ENCODE measurements at regions not wholly inside any gene's neighbourhood (a gene's known extent, or its start where the extent isn't known, plus 50 kb on each side); places are given as distances from the start of the nearest gene placed in this dataset.

GRCh38 chr18:29226213-29226612, 1049.3 kb upstream of the CDH2 start:
- Histone ChIP-seq H4K8ac (ENCODE audit: low read depth, low read length) (no peak overlapping the region), H3K14ac (ENCODE audit: low read length) (no peak overlapping the region), H3K79me2 (ENCODE audit: control insufficient read depth, insufficient read depth, low read length, poor library complexity) (no peaks in the 10 kb centered on the region), H2BK120ac (ENCODE audit: insufficient read depth, low read length, poor library complexity) (no peak overlapping the region), H3K27ac (ENCODE audit: low read depth, low read length) (no peak overlapping the region), H4K12ac (ENCODE audit: low read depth, low read length) (no peak overlapping the region), H3K9ac (ENCODE audit: low read length) (no peak overlapping the region), H2BK12ac (ENCODE audit: low read length) (no peak overlapping the region), H3K27me3 (ENCODE audit: insufficient read depth, low read length) (no peaks in the 10 kb centered on the region), H3K23ac (ENCODE audit: low read length) (no peak overlapping the region), H3K4me3 (ENCODE audit: low read depth, low read length) (no peak overlapping the region), H3K18ac (ENCODE audit: low read length) (no peak overlapping the region), H3K4ac (ENCODE audit: low read depth, low read length) (no peak overlapping the region), H4K91ac (ENCODE audit: low read depth, low read length) (no peak overlapping the region), H3K79me1 (ENCODE audit: low read length) (no peaks in the 10 kb centered on the region), H2AK5ac (ENCODE audit: low read length) (no peak overlapping the region), H3K4me1 (ENCODE audit: control insufficient read depth in 1 of 2, insufficient read depth in 2 of 2, low read length in 2 of 2) (no peaks in the 10 kb centered on the region), H3K9me3 (ENCODE audit: insufficient read depth, low read depth, low read length) (no peaks in the 10 kb centered on the region), H3K4me2 (ENCODE audit: low read length) (no peak overlapping the region), H3K36me3 (ENCODE audit: control insufficient read depth in 1 of 2, insufficient read depth in 2 of 2, low read length in 2 of 2) (no peaks in the 10 kb centered on the region), H2AFZ (ENCODE audit: insufficient read depth, low read length, poor library complexity) (no peak overlapping the region), H2BK5ac (ENCODE audit: low read depth, low read length, poor library complexity) (no peak overlapping the region)
- DNase-seq: peak; percentile 55 to 56
- no CpG with 5 or more reads among the region's 1 CpG for WGBS (ENCODE audit: extremely low coverage, insufficient coverage, insufficient read length)

- Histone ChIP-seq H3K27me3 (ENCODE audit: insufficient read depth, low read length) (no peaks in the 10 kb centered on the region), H4K8ac (ENCODE audit: low read depth, low read length) (no peak overlapping the region), H3K14ac (ENCODE audit: low read length) (no peak overlapping the region), H2BK120ac (ENCODE audit: insufficient read depth, low read length, poor library complexity) (no peak overlapping the region), H3K4ac (ENCODE audit: low read depth, low read length) (no peak overlapping the region), H2BK5ac (ENCODE audit: low read depth, low read length, poor library complexity) (no peak overlapping the region), H3K18ac (ENCODE audit: low read length) (no peak overlapping the region), H3K4me2 (ENCODE audit: low read length) (no peak overlapping the region), H4K91ac (ENCODE audit: low read depth, low read length) (no peak overlapping the region), H3K79me1 (ENCODE audit: low read length) (no peaks in the 10 kb centered on the region), H2AFZ (ENCODE audit: insufficient read depth, low read length, poor library complexity) (no peak overlapping the region), H3K4me1 (ENCODE audit: control insufficient read depth in 1 of 2, insufficient read depth in 2 of 2, low read length in 2 of 2) (no peaks in the 10 kb centered on the region), H3K4me3 (ENCODE audit: low read depth, low read length) (no peak overlapping the region), H2BK12ac (ENCODE audit: low read length) (no peak overlapping the region), H3K9ac (ENCODE audit: low read length) (no peak overlapping the region), H2AK5ac (ENCODE audit: low read length) (no peak overlapping the region), H3K36me3 (ENCODE audit: control insufficient read depth in 1 of 2, insufficient read depth in 2 of 2, low read length in 2 of 2) (no peaks in the 10 kb centered on the region), H3K23ac (ENCODE audit: low read length) (no peak overlapping the region), H3K79me2 (ENCODE audit: control insufficient read depth, insufficient read depth, low read length, poor library complexity) (no peaks in the 10 kb centered on the region), H3K27ac (ENCODE audit: low read depth, low read length) (no peak overlapping the region), H3K9me3 (ENCODE audit: insufficient read depth, low read depth, low read length) (no peaks in the 10 kb centered on the region), H4K12ac (ENCODE audit: low read depth, low read length) (no peak overlapping the region)
- no peak for DNase-seq
Observed at GRCh38 chr18:29225351-29225750, 1048.4 kb upstream of the CDH2 start.

GRCh38 chr18:29218091-29218490, 1041.2 kb upstream of the CDH2 start:
- Histone ChIP-seq H2AK5ac (ENCODE audit: low read length) (no peak overlapping the region), H2AFZ (ENCODE audit: insufficient read depth, low read length, poor library complexity) (no peak overlapping the region), H4K91ac (ENCODE audit: low read depth, low read length) (no peak overlapping the region), H4K8ac (ENCODE audit: low read depth, low read length) (no peak overlapping the region), H3K18ac (ENCODE audit: low read length) (no peak overlapping the region), H2BK120ac (ENCODE audit: insufficient read depth, low read length, poor library complexity) (no peak overlapping the region), H3K9me3 (ENCODE audit: insufficient read depth, low read depth, low read length) (no peaks in the 10 kb centered on the region), H3K23ac (ENCODE audit: low read length) (no peak overlapping the region), H3K4me2 (ENCODE audit: low read length) (no peak overlapping the region), H3K14ac (ENCODE audit: low read length) (no peak overlapping the region), H2BK12ac (ENCODE audit: low read length) (no peak overlapping the region), H3K79me1 (ENCODE audit: low read length) (no peaks in the 10 kb centered on the region), H3K27ac (ENCODE audit: low read depth, low read length) (no peak overlapping the region), H3K4me3 (ENCODE audit: low read depth, low read length) (no peak overlapping the region), H4K12ac (ENCODE audit: low read depth, low read length) (no peak overlapping the region), H3K27me3 (ENCODE audit: insufficient read depth, low read length) (no peaks in the 10 kb centered on the region), H3K4me1 (ENCODE audit: control insufficient read depth in 1 of 2, insufficient read depth in 2 of 2, low read length in 2 of 2) (no peaks in the 10 kb centered on the region), H3K36me3 (ENCODE audit: control insufficient read depth in 1 of 2, insufficient read depth in 2 of 2, low read length in 2 of 2) (no peaks in the 10 kb centered on the region), H3K9ac (ENCODE audit: low read length) (no peak overlapping the region), H3K79me2 (ENCODE audit: control insufficient read depth, insufficient read depth, low read length, poor library complexity) (no peaks in the 10 kb centered on the region), H3K4ac (ENCODE audit: low read depth, low read length) (no peak overlapping the region), H2BK5ac (ENCODE audit: low read depth, low read length, poor library complexity) (no peak overlapping the region)
- no CpG with 5 or more reads among the region's 2 CpGs for WGBS (ENCODE audit: extremely low coverage, insufficient coverage, insufficient read length)
- DNase-seq: no peak

- Histone ChIP-seq H3K27ac (ENCODE audit: low read depth, low read length) (no peak overlapping the region), H3K14ac (ENCODE audit: low read length) (no peak overlapping the region), H3K9me3 (ENCODE audit: insufficient read depth, low read depth, low read length) (no peaks in the 10 kb centered on the region), H4K8ac (ENCODE audit: low read depth, low read length) (no peak overlapping the region), H3K4me3 (ENCODE audit: low read depth, low read length) (no peak overlapping the region), H3K23ac (ENCODE audit: low read length) (no peak overlapping the region), H3K79me2 (ENCODE audit: control insufficient read depth, insufficient read depth, low read length, poor library complexity) (no peaks in the 10 kb centered on the region), H3K9ac (ENCODE audit: low read length) (no peak overlapping the region), H4K91ac (ENCODE audit: low read depth, low read length) (no peak overlapping the region), H4K12ac (ENCODE audit: low read depth, low read length) (no peak overlapping the region), H2BK120ac (ENCODE audit: insufficient read depth, low read length, poor library complexity) (no peak overlapping the region), H3K18ac (ENCODE audit: low read length) (no peak overlapping the region), H2BK5ac (ENCODE audit: low read depth, low read length, poor library complexity) (no peak overlapping the region), H2AFZ (ENCODE audit: insufficient read depth, low read length, poor library complexity) (no peak overlapping the region), H2AK5ac (ENCODE audit: low read length) (no peak overlapping the region), H3K4ac (ENCODE audit: low read depth, low read length) (no peak overlapping the region), H3K4me2 (ENCODE audit: low read length) (no peak overlapping the region), H3K27me3 (ENCODE audit: insufficient read depth, low read length) (no peaks in the 10 kb centered on the region), H2BK12ac (ENCODE audit: low read length) (no peak overlapping the region), H3K79me1 (ENCODE audit: low read length) (no peaks in the 10 kb centered on the region), H3K4me1 (ENCODE audit: control insufficient read depth in 1 of 2, insufficient read depth in 2 of 2, low read length in 2 of 2) (no peaks in the 10 kb centered on the region), H3K36me3 (ENCODE audit: control insufficient read depth in 1 of 2, insufficient read depth in 2 of 2, low read length in 2 of 2) (no peaks in the 10 kb centered on the region)
- WGBS (ENCODE audit: extremely low coverage, insufficient coverage, insufficient read length): no CpG with 5 or more reads among the region's 2 CpGs
- DNase-seq: no peak
Observed at GRCh38 chr18:29217124-29217915, 1040.4 kb upstream of the CDH2 start.
